ENCODE measurements at regions not wholly inside any gene's neighbourhood (a gene's known extent, or its start where the extent isn't known, plus 50 kb on each side); places are given as distances from the start of the nearest gene placed in this dataset.

- TF ChIP-seq CTCF (IDR thresholded peaks at IDR 0.05; ENCODE audit: low read depth, low read length, poor library complexity, severe bottlenecking) = no peak
- TF ChIP-seq EZH2phosphoT487 (IDR thresholded peaks at IDR 0.05; ENCODE audit: borderline replicate concordance, low read length) = no peak
Observed at GRCh38 chr7:54349229-54349628, 192.9 kb upstream of the VSTM2A start.

All from DOHH2 (cell line).